IMR-90 (cell line): ENCODE measurements at regions not wholly inside any gene's neighbourhood (a gene's known extent, or its start where the extent isn't known, plus 50 kb on each side); places are given as distances from the start of the nearest gene placed in this dataset.

Experiments used
- ATAC-seq: fragments of 200-7000 bp; cut with Tn5 transposase; 2 replicates; pipeline ENCODE4 v1.9.1; 2020; ENCODE audit warnings: low read depth, mild to moderate bottlenecking, moderate library complexity
- BruUV-seq: library from RNA; stranded (reverse); fragments of 400-500 nt; replicated peaks from 2 replicates; lab custom pipeline; 2021; lab: Mats Ljungman, UMichigan
- CTCF ChIA-PET: fragments of 300-600 bp; formaldehyde crosslinking; extraction: SDS; loops from one replicate; lab custom pipeline; 2021; ENCODE audit warnings: antibody characterized with exemption; lab: Yijun Ruan, JAX
- POLR2A ChIA-PET: fragments of 300-600 bp; sonication (Branson Sonifier 250); formaldehyde crosslinking; loops from one replicate; lab custom pipeline; 2022; ENCODE audit warnings: antibody characterized with exemption; ENCODE audit not compliant: unreplicated experiment; lab: Charles Lee
- DNase-seq: peaks from one replicate; pipeline ENCODE4 v3.0.0; 2013
- H2AFZ ChIP-seq: replicated peaks from 2 replicates; pipeline ENCODE3; 2013; ENCODE audit warnings: low read length, mild to moderate bottlenecking; ENCODE audit not compliant: poor library complexity
- H2AK5ac ChIP-seq: 2 replicates; pipeline ENCODE4 v1.6.1; 2013; ENCODE audit warnings: low read depth, low read length, inconsistent platforms
- H2AK9ac ChIP-seq: replicated peaks from 2 replicates; pipeline ENCODE3; 2013; ENCODE audit warnings: mild to moderate bottlenecking, low read depth, low read length, moderate library complexity; ENCODE audit not compliant: poor library complexity
- H2BK120ac ChIP-seq: 2 replicates; pipeline ENCODE4 v1.6.1; 2013; ENCODE audit warnings: low read depth, low read length, inconsistent platforms
- H2BK15ac ChIP-seq: 3 replicates; pipeline ENCODE4 v1.6.1; 2013; ENCODE audit warnings: low read depth, low read length, inconsistent platforms
- H2BK20ac ChIP-seq: 2 replicates; pipeline ENCODE4 v1.6.1; 2013; ENCODE audit warnings: low read depth, mild to moderate bottlenecking, inconsistent platforms, low read length, moderate library complexity
- H2BK5ac ChIP-seq: 2 replicates; pipeline ENCODE4 v1.6.1; 2013; ENCODE audit warnings: mild to moderate bottlenecking, low read depth, low read length, inconsistent platforms; ENCODE audit not compliant: poor library complexity, severe bottlenecking
- H3K14ac ChIP-seq: replicated peaks from 2 replicates; pipeline ENCODE4 v1.6.1; 2013; ENCODE audit warnings: low read depth, low read length, inconsistent platforms
- H3K18ac ChIP-seq: 2 replicates; pipeline ENCODE4 v1.6.1; 2013; ENCODE audit warnings: low read depth, low read length, control low read depth
- H3K23ac ChIP-seq: 2 replicates; pipeline ENCODE4 v1.6.1; 2013; ENCODE audit warnings: low read depth, low read length, inconsistent platforms
- H3K27ac ChIP-seq: 2 replicates; pipeline ENCODE4 v1.5.1; 2013; ENCODE audit warnings: mild to moderate bottlenecking, control low read depth, low read length; ENCODE audit not compliant: insufficient read depth
- H3K27me3 ChIP-seq: 2 replicates; pipeline ENCODE4 v1.6.1; 2013; ENCODE audit warnings: low read length; ENCODE audit not compliant: control insufficient read depth, insufficient read depth
- H3K36me3 ChIP-seq: 2 replicates; pipeline ENCODE4 v1.6.1; 2013; ENCODE audit warnings: low read length, mixed read lengths; ENCODE audit not compliant: control insufficient read depth, insufficient read depth
- H3K4ac ChIP-seq: 2 replicates; pipeline ENCODE4 v1.6.1; 2013; ENCODE audit warnings: low read depth, low read length, inconsistent platforms
- H3K4me1 ChIP-seq: 2 replicates; pipeline ENCODE4 v1.6.1; 2013; ENCODE audit warnings: low read length, mixed read lengths; ENCODE audit not compliant: control insufficient read depth, insufficient read depth
- H3K4me2 ChIP-seq: 2 replicates; pipeline ENCODE4 v1.6.1; 2013; ENCODE audit warnings: low read depth, mild to moderate bottlenecking, control low read depth, low read length, moderate library complexity
- H3K4me3 ChIP-seq: 2 replicates; pipeline ENCODE4 v1.5.1; 2013; ENCODE audit warnings: low read depth, mild to moderate bottlenecking, control low read depth, low read length, moderate library complexity; ENCODE audit not compliant: insufficient read depth
- H3K56ac ChIP-seq: 2 replicates; pipeline ENCODE4 v1.6.1; 2013; ENCODE audit warnings: low read length, inconsistent platforms; ENCODE audit not compliant: insufficient read depth; ENCODE audit errors: extremely low read depth
- H3K79me1 ChIP-seq, 2 experiments: 2 replicates each; pipeline ENCODE4 v1.6.1; 2013; ENCODE audit warnings: low read length in 2 of 2, inconsistent platforms in 1 of 2, low read depth in 1 of 2
- H3K9ac ChIP-seq: 2 replicates; pipeline ENCODE4 v1.6.1; 2013; ENCODE audit warnings: low read depth, low read length, control low read depth
- H3K9me1 ChIP-seq: 2 replicates; pipeline ENCODE4 v1.6.1; 2013; ENCODE audit warnings: low read length, inconsistent platforms; ENCODE audit not compliant: insufficient read depth
- H3K9me3 ChIP-seq: 2 replicates; pipeline ENCODE4 v1.6.1; 2013; ENCODE audit warnings: low read length; ENCODE audit not compliant: control insufficient read depth, insufficient read depth
- H4K20me1 ChIP-seq: 2 replicates; pipeline ENCODE4 v1.6.1; 2013; ENCODE audit warnings: low read length, inconsistent platforms; ENCODE audit not compliant: insufficient read depth
- H4K5ac ChIP-seq: 2 replicates; pipeline ENCODE4 v1.6.1; 2013; ENCODE audit warnings: mild to moderate bottlenecking, low read depth, low read length, control low read depth
- H4K8ac ChIP-seq, 2 experiments: 2 replicates each; pipeline ENCODE4 v1.6.1; 2013; ENCODE audit warnings: low read depth in 2 of 2, low read length in 2 of 2, control low read depth in 1 of 2, inconsistent platforms in 1 of 2
- H4K91ac ChIP-seq: 2 replicates; pipeline ENCODE4 v1.6.1; 2013; ENCODE audit warnings: low read depth, low read length, inconsistent platforms; ENCODE audit not compliant: insufficient read depth
- BHLHE40 ChIP-seq: fragments of 150-350 bp; IDR thresholded peaks from 2 replicates; pipeline ENCODE4 v1.6.1; 2016; ENCODE audit warnings: mild to moderate bottlenecking, low read depth, low read length
- CEBPB ChIP-seq: IDR thresholded peaks from 2 replicates; pipeline ENCODE4 v1.6.1; 2012; ENCODE audit warnings: low read depth, low read length, improper control_type of control experiment
- CHD1 ChIP-seq: IDR thresholded peaks from 2 replicates; pipeline ENCODE4 v1.6.1; 2012; ENCODE audit warnings: low read depth, low read length, improper control_type of control experiment
- CTCF ChIP-seq: conservative IDR thresholded peaks from 2 replicates; pipeline ENCODE4 v1.5.1; 2012; ENCODE audit warnings: mild to moderate bottlenecking, low read depth, low read length, improper control_type of control experiment
- ELK1 ChIP-seq: fragments of 150-350 bp; IDR thresholded peaks from 2 replicates; pipeline ENCODE4 v1.6.1; 2016; ENCODE audit warnings: low read depth, mild to moderate bottlenecking, low read length, moderate library complexity, borderline replicate concordance
- FOS ChIP-seq: fragments of 150-350 bp; IDR thresholded peaks from 2 replicates; pipeline ENCODE4 v1.6.1; 2016; ENCODE audit warnings: low read depth, low read length
- MAFK ChIP-seq: IDR thresholded peaks from 2 replicates; pipeline ENCODE4 v1.6.1; 2012; ENCODE audit warnings: low read depth, low read length, improper control_type of control experiment
- MAZ ChIP-seq: IDR thresholded peaks from 2 replicates; pipeline ENCODE4 v1.6.1; 2012; ENCODE audit warnings: low read depth, mild to moderate bottlenecking, low read length, improper control_type of control experiment, moderate library complexity, borderline replicate concordance
- MXI1 ChIP-seq: IDR thresholded peaks from 2 replicates; pipeline ENCODE4 v1.6.1; 2012; ENCODE audit warnings: low read depth, mild to moderate bottlenecking, low read length, moderate library complexity, borderline replicate concordance
- NFE2L2 ChIP-seq: fragments of 150-350 bp; IDR thresholded peaks from 2 replicates; pipeline ENCODE4 v1.6.1; 2016; ENCODE audit warnings: low read depth, mild to moderate bottlenecking, low read length
- POLR2A ChIP-seq: IDR thresholded peaks from 2 replicates; pipeline ENCODE4 v1.6.1; 2012; ENCODE audit warnings: mild to moderate bottlenecking, low read depth, low read length
- RAD21 ChIP-seq: IDR thresholded peaks from 2 replicates; pipeline ENCODE4 v1.6.1; 2012; ENCODE audit warnings: low read length, improper control_type of control experiment
- RCOR1 ChIP-seq: IDR thresholded peaks from 2 replicates; pipeline ENCODE4 v1.6.1; 2012; ENCODE audit warnings: mild to moderate bottlenecking, low read length, improper control_type of control experiment; ENCODE audit not compliant: insufficient replicate concordance
- RFX5 ChIP-seq: IDR thresholded peaks from 2 replicates; pipeline ENCODE4 v1.8.0; 2012; ENCODE audit warnings: low read depth, mild to moderate bottlenecking, low read length, moderate library complexity
- SMC3 ChIP-seq: fragments of 150-350 bp; IDR thresholded peaks from 2 replicates; pipeline ENCODE4 v1.6.1; 2016; ENCODE audit warnings: low read depth, mild to moderate bottlenecking, antibody characterized with exemption, low read length, moderate library complexity
- USF2 ChIP-seq: fragments of 150-350 bp; IDR thresholded peaks from 2 replicates; pipeline ENCODE4 v1.6.1; 2017; ENCODE audit warnings: mild to moderate bottlenecking, antibody characterized with exemption, low read length, low read depth
- WGBS, 2 experiments: methylation state at CpG; one replicate each; pipeline versions ENCODE4 v1.1.5 to v1.1.7; 2013; ENCODE audit warnings: missing lambda C conversion rate in 2 of 2; ENCODE audit not compliant: insufficient read length in 1 of 2; ENCODE audit errors: extremely low coverage in 2 of 2; 5-methylcytosine and 5-hydroxymethylcytosine counted together
- dilution Hi-C: fragments of 300-500 bp; cut with HindIII; formaldehyde crosslinking; loops from one replicate; pipeline ENCODE4 v1.14.3; 2018; ENCODE audit warnings: low sequenced_read_pairs; ENCODE audit not compliant: unreplicated experiment
- in situ Hi-C: fragments of 300-500 bp; cut with MboI; formaldehyde crosslinking; loops from 3 replicates; pipeline ENCODE4 v1.14.3; 2019; ENCODE audit warnings: low sequenced_read_pairs, inconsistent platforms, mixed read lengths
- intact Hi-C: fragments of 100-400 bp; cut with micrococcal nuclease; formaldehyde crosslinking; loops from 2 replicates; pipeline ENCODE4 v1.10.0; 2022

GRCh38 chr17:27203241-27203640, 90.7 kb upstream of the WSB1 start:
- in situ Hi-C loops (no loop called here), dilution Hi-C loops (no loop called here), intact Hi-C loops (no loop called here)
- H3K9me1 ChIP-seq, result no peaks in the 10 kb centered on the region
- H2AFZ ChIP-seq, result no peak overlapping the region
- no peak overlapping the region for H2BK15ac ChIP-seq
- no peak overlapping the region for H2BK5ac ChIP-seq
- H4K8ac ChIP-seq, result no peak overlapping the region
- H2AK5ac ChIP-seq, result no peak overlapping the region
- no peak overlapping the region for H2BK20ac ChIP-seq
- POLR2A ChIA-PET, result no interaction called here
- no peak overlapping the region for H3K18ac ChIP-seq
- H2BK120ac ChIP-seq, result no peak overlapping the region
- H3K9me3 ChIP-seq, result no peaks in the 10 kb centered on the region
- DNase-seq, result no peak
- H3K27me3 ChIP-seq, result peaks cover 3% of the 10 kb centered on the region; the same call in 1 of the 2 replicates
- no peak overlapping the region for H4K91ac ChIP-seq
- BruUV-seq, result no TSS peak
- TF ChIP-seq BHLHE40 (no peak), CHD1 (no peak), MAZ (no peak), POLR2A (no peak), RAD21 (no peak), MAFK (no peak), RCOR1 (no peak), FOS (no peak), USF2 (no peak), RFX5 (no peak), NFE2L2 (no peak), CEBPB (no peak), CTCF (no peak), ELK1 (no peak), SMC3 (no peak), MXI1 (no peak)
- H4K5ac ChIP-seq, result no peak overlapping the region
- H3K4me2 ChIP-seq, result no peak overlapping the region
- H3K23ac ChIP-seq, result no peak overlapping the region
- H3K79me1 ChIP-seq, result no peaks in the 10 kb centered on the region
- no CpG with 5 or more reads among the region's 3 CpGs for WGBS, 2 experiments
- H3K14ac ChIP-seq, result no peak overlapping the region
- CTCF ChIA-PET, result no interaction called here
- H3K4me1 ChIP-seq, result peaks cover 5% of the 10 kb centered on the region; the same call in 1 of the 2 replicates
- no peaks in the 10 kb centered on the region for H3K36me3 ChIP-seq
- H3K9ac ChIP-seq, result no peak overlapping the region
- H3K56ac ChIP-seq, result no peak overlapping the region
- no peaks in the 10 kb centered on the region for H4K20me1 ChIP-seq
- H3K4me3 ChIP-seq, result no peak overlapping the region
- no peak for ATAC-seq
- no peak overlapping the region for H2AK9ac ChIP-seq
- H3K4ac ChIP-seq, result no peak overlapping the region
- no peak overlapping the region for H3K27ac ChIP-seq
